KMS-11 (cell line): ENCODE measurements at regions not wholly inside any gene's neighbourhood (a gene's known extent, or its start where the extent isn't known, plus 50 kb on each side); places are given as distances from the start of the nearest gene placed in this dataset.

Experiments
- H2AFZ ChIP-seq: fragments of 200-600 bp; sonication (generic); 2 replicates; pipeline ENCODE4 v1.6.1; 2016; ENCODE audit warnings: antibody characterized with exemption, mixed run types, low read depth
- H3K27ac ChIP-seq: fragments of 200-600 bp; sonication (generic); 2 replicates; pipeline ENCODE4 v1.6.1; 2016; ENCODE audit warnings: mild to moderate bottlenecking, mixed run types
- H3K27me3 ChIP-seq: fragments of 200-600 bp; sonication (generic); 2 replicates; pipeline ENCODE4 v1.6.1; 2017; ENCODE audit warnings: mild to moderate bottlenecking, low read depth, mixed run types, moderate library complexity; ENCODE audit not compliant: insufficient read depth
- H3K36me3 ChIP-seq: fragments of 200-600 bp; sonication (generic); 2 replicates; pipeline ENCODE4 v1.6.1; 2017; ENCODE audit warnings: mild to moderate bottlenecking, mixed run types; ENCODE audit not compliant: insufficient read depth
- H3K4me1 ChIP-seq: fragments of 200-600 bp; sonication (generic); 2 replicates; pipeline ENCODE4 v1.6.1; 2016; ENCODE audit warnings: mild to moderate bottlenecking, low read depth, mixed run types; ENCODE audit not compliant: poor library complexity, severe bottlenecking
- H3K4me2 ChIP-seq: fragments of 200-600 bp; sonication (generic); 2 replicates; pipeline ENCODE4 v1.7.0; 2016; ENCODE audit warnings: mild to moderate bottlenecking, mixed run types
- H3K4me3 ChIP-seq: fragments of 200-600 bp; sonication (generic); IDR thresholded peaks from 2 replicates; pipeline ENCODE4 v1.6.1; 2017; ENCODE audit warnings: low read depth, low read length, mixed read lengths; ENCODE audit not compliant: insufficient read depth
- H3K79me2 ChIP-seq: fragments of 200-600 bp; sonication (generic); 2 replicates; pipeline ENCODE4 v1.6.1; 2016; ENCODE audit warnings: low read depth, mixed run types; ENCODE audit not compliant: insufficient read depth
- H3K9ac ChIP-seq: fragments of 200-600 bp; sonication (generic); 2 replicates; pipeline ENCODE4 v1.6.1; 2016; ENCODE audit warnings: mild to moderate bottlenecking, mixed run types
- H4K20me1 ChIP-seq: fragments of 200-600 bp; sonication (generic); 2 replicates; pipeline ENCODE4 v1.6.1; 2016; ENCODE audit warnings: mild to moderate bottlenecking, mixed run types; ENCODE audit not compliant: insufficient read depth
- TF ChIP-seq, protein P1 (sequence below): fragments of 200-600 bp; sonication (generic); conservative IDR thresholded peaks from 2 replicates; pipeline ENCODE4 v1.6.1; 2017; ENCODE audit warnings: low read depth, mild to moderate bottlenecking, antibody characterized with exemption, low read length, moderate library complexity, mixed read lengths

DNA sequence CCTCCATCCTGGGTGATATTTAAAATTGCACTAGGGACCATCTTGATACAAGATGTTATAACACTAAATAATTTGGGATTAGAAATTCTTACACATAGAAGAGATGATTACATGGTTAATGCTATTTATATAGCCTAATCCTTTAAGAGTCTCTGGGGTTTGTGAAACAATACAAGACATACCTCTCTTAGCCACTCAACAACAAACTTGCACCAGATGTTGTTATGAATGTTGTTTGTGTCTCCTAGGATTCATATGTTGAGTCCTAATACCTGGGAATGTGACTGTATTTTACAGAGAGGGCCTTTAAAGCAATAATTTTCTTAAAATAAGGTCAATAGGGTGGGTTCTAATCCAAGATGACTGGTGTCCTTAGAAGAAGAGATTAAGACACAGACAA is 678.3 kb downstream of the NYAP2 start:
- TF ChIP-seq, protein P1, sequence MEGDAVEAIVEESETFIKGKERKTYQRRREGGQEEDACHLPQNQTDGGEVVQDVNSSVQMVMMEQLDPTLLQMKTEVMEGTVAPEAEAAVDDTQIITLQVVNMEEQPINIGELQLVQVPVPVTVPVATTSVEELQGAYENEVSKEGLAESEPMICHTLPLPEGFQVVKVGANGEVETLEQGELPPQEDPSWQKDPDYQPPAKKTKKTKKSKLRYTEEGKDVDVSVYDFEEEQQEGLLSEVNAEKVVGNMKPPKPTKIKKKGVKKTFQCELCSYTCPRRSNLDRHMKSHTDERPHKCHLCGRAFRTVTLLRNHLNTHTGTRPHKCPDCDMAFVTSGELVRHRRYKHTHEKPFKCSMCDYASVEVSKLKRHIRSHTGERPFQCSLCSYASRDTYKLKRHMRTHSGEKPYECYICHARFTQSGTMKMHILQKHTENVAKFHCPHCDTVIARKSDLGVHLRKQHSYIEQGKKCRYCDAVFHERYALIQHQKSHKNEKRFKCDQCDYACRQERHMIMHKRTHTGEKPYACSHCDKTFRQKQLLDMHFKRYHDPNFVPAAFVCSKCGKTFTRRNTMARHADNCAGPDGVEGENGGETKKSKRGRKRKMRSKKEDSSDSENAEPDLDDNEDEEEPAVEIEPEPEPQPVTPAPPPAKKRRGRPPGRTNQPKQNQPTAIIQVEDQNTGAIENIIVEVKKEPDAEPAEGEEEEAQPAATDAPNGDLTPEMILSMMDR: no peak
- Histone ChIP-seq H3K36me3 (no peaks in the 10 kb centered on the region), H3K27me3 (no peaks in the 10 kb centered on the region), H3K4me1 (peaks cover 49% of the 10 kb centered on the region), H3K9ac (no peak overlapping the region), H3K27ac (no peak overlapping the region), H3K4me3 (no peak overlapping the region), H3K4me2 (no peak overlapping the region), H4K20me1 (no peaks in the 10 kb centered on the region), H3K79me2 (no peaks in the 10 kb centered on the region), H2AFZ (no peak overlapping the region)

DNA sequence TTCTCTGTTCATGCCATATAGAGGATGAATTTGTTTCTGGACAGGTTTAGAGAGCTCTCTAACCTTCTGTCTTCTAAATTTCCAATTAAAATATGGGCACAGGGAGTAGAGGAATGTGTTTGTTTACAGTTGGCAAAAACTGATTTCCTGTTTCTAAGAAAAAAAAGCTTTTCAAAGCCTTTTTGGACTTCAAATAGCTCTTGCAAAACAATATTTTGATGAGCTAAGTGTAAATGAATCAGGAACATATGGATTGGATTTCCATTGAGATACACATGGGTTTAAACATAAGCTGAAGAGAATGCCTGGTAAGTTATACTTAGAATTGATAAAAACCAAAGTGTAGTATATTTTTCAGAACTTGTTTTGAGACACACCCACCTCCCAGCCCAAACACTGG is 677.5 kb downstream of the NYAP2 start:
- Histone ChIP-seq H3K27me3 (no peaks in the 10 kb centered on the region), H3K4me3 (no peak overlapping the region), H3K27ac (no peak overlapping the region), H4K20me1 (no peaks in the 10 kb centered on the region), H3K4me2 (no peak overlapping the region), H2AFZ (no peak overlapping the region), H3K79me2 (no peaks in the 10 kb centered on the region), H3K9ac (no peak overlapping the region), H3K36me3 (no peaks in the 10 kb centered on the region), H3K4me1 (peaks cover 49% of the 10 kb centered on the region)
- TF ChIP-seq, protein P1: no peak

DNA sequence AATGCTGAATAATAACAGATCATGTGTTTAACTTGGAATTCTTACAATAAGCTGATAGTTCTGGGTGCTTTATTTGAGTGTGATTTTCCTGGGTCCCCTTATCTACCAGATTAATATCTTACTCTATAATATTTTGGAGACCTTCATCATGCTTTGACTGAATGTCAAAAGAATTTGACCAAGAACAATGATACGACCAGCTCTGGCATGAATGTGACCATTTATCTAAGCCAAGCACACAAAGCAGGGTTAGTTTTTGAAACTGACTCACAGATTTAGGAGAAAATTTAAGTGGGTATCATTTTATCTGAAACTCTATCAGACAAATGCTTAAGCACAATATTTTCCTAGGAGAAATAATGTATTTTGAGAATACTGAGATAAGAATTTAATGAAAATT is 677.0 kb downstream of the NYAP2 start:
- TF ChIP-seq, protein P1: no peak
- no peak overlapping the region for H3K27ac ChIP-seq
- H3K79me2 ChIP-seq: no peaks in the 10 kb centered on the region
- no peak overlapping the region for H3K4me2 ChIP-seq
- no peak overlapping the region for H3K9ac ChIP-seq
- H3K4me1 ChIP-seq: peaks cover 46% of the 10 kb centered on the region
- H4K20me1 ChIP-seq: no peaks in the 10 kb centered on the region
- H3K36me3 ChIP-seq: no peaks in the 10 kb centered on the region
- H2AFZ ChIP-seq: no peak overlapping the region
- no peaks in the 10 kb centered on the region for H3K27me3 ChIP-seq
- no peak overlapping the region for H3K4me3 ChIP-seq

DNA sequence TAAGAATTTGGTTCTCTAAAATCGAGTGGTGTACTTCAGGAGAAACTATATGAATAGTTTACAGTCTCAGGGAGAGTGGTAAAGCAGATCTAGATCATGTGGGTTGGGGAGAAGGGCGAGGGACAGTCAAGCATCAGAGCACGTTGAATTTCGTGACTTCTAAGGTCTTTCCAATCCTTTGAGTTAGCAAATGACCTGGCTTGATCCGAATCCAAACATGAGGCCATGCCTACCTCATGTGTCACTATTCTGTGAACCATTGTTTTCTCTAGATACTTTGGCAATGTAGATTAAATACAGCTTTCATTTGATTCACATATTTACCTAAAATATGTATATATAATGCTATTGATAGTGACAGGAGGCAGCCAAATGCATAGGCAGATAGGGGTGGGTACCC is 674.9 kb downstream of the NYAP2 start:
- no peaks in the 10 kb centered on the region for H3K79me2 ChIP-seq
- TF ChIP-seq, protein P1: no peak
- H4K20me1 ChIP-seq: no peaks in the 10 kb centered on the region
- H3K4me1 ChIP-seq: peaks cover 25% of the 10 kb centered on the region
- no peaks in the 10 kb centered on the region for H3K36me3 ChIP-seq
- no peak overlapping the region for H3K4me3 ChIP-seq
- H3K27ac ChIP-seq: no peak overlapping the region
- no peak overlapping the region for H3K9ac ChIP-seq
- no peak overlapping the region for H3K4me2 ChIP-seq
- H3K27me3 ChIP-seq: no peaks in the 10 kb centered on the region
- H2AFZ ChIP-seq: no peak overlapping the region
